Bronchial epithelial cell (primary cell): ENCODE measurements at regions not wholly inside any gene's neighbourhood (a gene's known extent, or its start where the extent isn't known, plus 50 kb on each side); places are given as distances from the start of the nearest gene placed in this dataset.

Experiments used
- DNase-seq: peaks from one replicate; pipeline ENCODE4 v3.0.0-alpha.2; 2010; ENCODE audit warnings: low read depth
- FAIRE-seq: peaks from 2 replicates; lab custom pipeline; 2011; peaks lifted over from hg19 to GRCh38; lab: Jason Lieb, UNC
- H3K27me3 ChIP-seq: 2 replicates; pipeline ENCODE4 v1.5.1; 2011; ENCODE audit warnings: low read length; ENCODE audit not compliant: control insufficient read depth, insufficient read depth
- H3K36me3 ChIP-seq: 2 replicates; pipeline ENCODE4 v1.5.1; 2011; ENCODE audit warnings: low read length; ENCODE audit not compliant: control insufficient read depth, insufficient read depth
- H3K4me3 ChIP-seq: 2 replicates; pipeline ENCODE4 v1.5.1; 2011; ENCODE audit warnings: mild to moderate bottlenecking, low read depth, low read length, control low read depth
- CTCF ChIP-seq: IDR thresholded peaks from 2 replicates; pipeline ENCODE4 v1.5.1; 2011; ENCODE audit warnings: mild to moderate bottlenecking, moderate library complexity, low read length, control low read depth, inconsistent platforms; ENCODE audit not compliant: insufficient read depth, severe bottlenecking

- no peak for TF ChIP-seq CTCF
- FAIRE-seq = no peak
- no peak overlapping the region for H3K4me3 ChIP-seq
Observed at GRCh38 chr18:72648079-72648478, 103.9 kb upstream of the CBLN2 start.

GRCh38 chr18:72640557-72640956 lies 96.4 kb upstream of the CBLN2 start:
- Histone ChIP-seq H3K4me3 (no peak overlapping the region), H3K27me3 (no peaks in the 10 kb centered on the region), H3K36me3 (no peaks in the 10 kb centered on the region)
- FAIRE-seq = no peak
- no peak for DNase-seq
- no peak for TF ChIP-seq CTCF

More at GRCh38 chr18:72648079-72648478, 103.9 kb upstream of the CBLN2 start:
- H3K36me3 ChIP-seq = no peaks in the 10 kb centered on the region
- H3K27me3 ChIP-seq = no peaks in the 10 kb centered on the region
- no peak for DNase-seq

- H3K27me3 ChIP-seq = no peaks in the 10 kb centered on the region
- DNase-seq (no peak), FAIRE-seq (no peak)
- H3K4me3 ChIP-seq = no peak overlapping the region
- no peaks in the 10 kb centered on the region for H3K36me3 ChIP-seq
- no peak for TF ChIP-seq CTCF
Observed at GRCh38 chr18:72638376-72638775, 94.2 kb upstream of the CBLN2 start.

GRCh38 chr18:72637721-72638120 lies 93.6 kb upstream of the CBLN2 start:
- H3K36me3 ChIP-seq = no peaks in the 10 kb centered on the region
- H3K4me3 ChIP-seq = no peak overlapping the region
- DNase-seq = no peak
- H3K27me3 ChIP-seq = no peaks in the 10 kb centered on the region
- no peak for TF ChIP-seq CTCF
- no peak for FAIRE-seq

GRCh38 chr18:72637299-72637698 lies 93.2 kb upstream of the CBLN2 start:
- FAIRE-seq (no peak), DNase-seq (no peak)
- no peaks in the 10 kb centered on the region for H3K36me3 ChIP-seq

More at GRCh38 chr18:72637299-72637698, 93.2 kb upstream of the CBLN2 start:
- no peak for TF ChIP-seq CTCF
- Histone ChIP-seq H3K4me3 (no peak overlapping the region), H3K27me3 (no peaks in the 10 kb centered on the region)
